SIG-M5 treated with dmso at 0.1 percent for 504 hours (cell line): ENCODE measurements at regions not wholly inside any gene's neighbourhood (a gene's known extent, or its start where the extent isn't known, plus 50 kb on each side); places are given as distances from the start of the nearest gene placed in this dataset.
"Not testable (repeated sequence)": the region's sequence is repeated elsewhere in the genome, so short reads cannot be mapped to it uniquely, and the experiment has no call there.

Experiments used
- DNase-seq: peaks from one replicate; lab custom pipeline; 2025; ENCODE audit not compliant: unreplicated experiment; lab: John Stamatoyannopoulos, UW

- DNase-seq: no peak
Observed at GRCh38 chr12:97005174-97005573, 98.1 kb downstream of the NEDD1 start.

- no peak for DNase-seq
Observed at GRCh38 chr12:97005646-97006045, 98.6 kb downstream of the NEDD1 start.

GRCh38 chr12:97006585-97006984 is 99.5 kb downstream of the NEDD1 start:
- no peak for DNase-seq

- no peak for DNase-seq
Observed at GRCh38 chr12:97016163-97016562, 109.1 kb downstream of the NEDD1 start.

GRCh38 chr12:97017213-97017612 is 110.2 kb downstream of the NEDD1 start:
- DNase-seq: no peak

- DNase-seq: no peak
Observed at GRCh38 chr12:97022536-97023230, 115.6 kb downstream of the NEDD1 start.

- no peak for DNase-seq
Observed at GRCh38 chr12:97024393-97024792, 117.3 kb downstream of the NEDD1 start.

- no peak for DNase-seq
Observed at GRCh38 chr12:97026901-97027300, 119.8 kb downstream of the NEDD1 start.

- no peak for DNase-seq
Observed at GRCh38 chr12:97027482-97027881, 120.4 kb downstream of the NEDD1 start.

- DNase-seq: no peak
Observed at GRCh38 chr12:97038131-97038530, 131.1 kb downstream of the NEDD1 start.

GRCh38 chr12:97038834-97039233 is 131.8 kb downstream of the NEDD1 start:
- no peak for DNase-seq

GRCh38 chr12:97046901-97047300 is 139.8 kb downstream of the NEDD1 start:
- DNase-seq: no peak

GRCh38 chr12:97047361-97047760 is 140.3 kb downstream of the NEDD1 start:
- DNase-seq: no peak

GRCh38 chr12:97048421-97049035 is 141.5 kb downstream of the NEDD1 start:
- DNase-seq: no peak

- DNase-seq: no peak
Observed at GRCh38 chr12:97050509-97050908, 143.5 kb downstream of the NEDD1 start.

GRCh38 chr12:97051341-97051740 is 144.3 kb downstream of the NEDD1 start:
- DNase-seq: no peak

- DNase-seq: no peak
Observed at GRCh38 chr12:97061171-97061570, 154.1 kb downstream of the NEDD1 start.

GRCh38 chr12:97063292-97063935 is 156.4 kb downstream of the NEDD1 start:
- no peak for DNase-seq

GRCh38 chr12:97075161-97075933 is 168.3 kb downstream of the NEDD1 start:
- DNase-seq: no peak

GRCh38 chr12:97075934-97076630 is 169.0 kb downstream of the NEDD1 start:
- no peak for DNase-seq

- not testable (repeated sequence) for DNase-seq
Observed at GRCh38 chr12:97076912-97077311, 169.9 kb downstream of the NEDD1 start.
